ENCODE measurements at regions not wholly inside any gene's neighbourhood (a gene's known extent, or its start where the extent isn't known, plus 50 kb on each side); places are given as distances from the start of the nearest gene placed in this dataset.

GRCh38 chr1:60948486-60948885 is 133.9 kb upstream of the NFIA start (continued):
- no peak for TF ChIP-seq CTCF (IDR thresholded peaks at IDR 0.05; ENCODE audit: low read depth, low read length, missing input control)

- H3K4me3 ChIP-seq (ENCODE audit: low read depth in 1 of 3, low read length in 3 of 3), result no peak overlapping the region
- no peaks in the 10 kb centered on the region for H3K4me1 ChIP-seq (ENCODE audit: control insufficient read depth in 4 of 4, insufficient read depth in 4 of 4, low read length in 3 of 4)
- H3K27ac ChIP-seq (ENCODE audit: low read depth in 1 of 2, low read length in 2 of 2), result no peak overlapping the region
- H3K27me3 ChIP-seq (ENCODE audit: control insufficient read depth in 4 of 4, insufficient read depth in 4 of 4, low read length in 3 of 4), result no peaks in the 10 kb centered on the region
- WGBS, result over 99% methylated on average over 3 of the region's 3 CpGs
- H3K9ac ChIP-seq (ENCODE audit: low read depth in 1 of 2, low read length in 2 of 2), result no peak overlapping the region
- no peaks in the 10 kb centered on the region for H3K9me3 ChIP-seq (ENCODE audit: control insufficient read depth in 4 of 4, low read length in 3 of 4)
- DNase-seq (ENCODE audit: low spot score), result no peak
- TF ChIP-seq TAF1 (conservative IDR thresholded peaks at IDR 0.05) (no peak), REST (IDR thresholded peaks at IDR 0.05) (no peak), MAX (IDR thresholded peaks at IDR 0.05) (no peak), FOXA2 (IDR thresholded peaks at IDR 0.05) (no peak), EGR1 (IDR thresholded peaks at IDR 0.05; ENCODE audit: low read depth in 2 of 2) (no peak), ATF3 (IDR thresholded peaks at IDR 0.05) (no peak), RAD21 (IDR thresholded peaks at IDR 0.05) (no peak), ZBTB33 (IDR thresholded peaks at IDR 0.05) (no peak), YY1 (IDR thresholded peaks at IDR 0.05) (no peak), HNF4A (conservative IDR thresholded peaks at IDR 0.05) (no peak), GABPA (IDR thresholded peaks at IDR 0.05 in 1 of 2, conservative IDR thresholded peaks at IDR 0.05 in 1 of 2) (no peak)
- no peaks in the 10 kb centered on the region for H3K36me3 ChIP-seq (ENCODE audit: control insufficient read depth in 4 of 4, insufficient read depth in 3 of 4, low read depth in 1 of 4, low read length in 3 of 4)
Observed at GRCh38 chr1:60947367-60947766, 135.0 kb upstream of the NFIA start.
